Neural progenitor cell (in vitro differentiated cells): ENCODE measurements at regions not wholly inside any gene's neighbourhood (a gene's known extent, or its start where the extent isn't known, plus 50 kb on each side); places are given as distances from the start of the nearest gene placed in this dataset.

Experiments
- DNase-seq: peaks from one replicate; pipeline ENCODE4 v3.0.0-alpha.2; 2016; ENCODE audit warnings: low spot score
- H2AFZ ChIP-seq: fragments of 200-600 bp; sonication (generic); replicated peaks from 2 replicates; pipeline ENCODE4 v1.6.1; 2016; ENCODE audit warnings: antibody characterized with exemption
- H3F3A ChIP-seq: fragments of 200-600 bp; sonication (generic); 2 replicates; pipeline ENCODE4 v1.6.1; 2016; ENCODE audit warnings: antibody characterized with exemption, low read depth
- H3K27ac ChIP-seq: fragments of 200-600 bp; sonication (generic); 2 replicates; pipeline ENCODE4 v1.5.1; 2016; ENCODE audit warnings: mild to moderate bottlenecking
- H3K27me3 ChIP-seq: fragments of 200-600 bp; sonication (generic); 2 replicates; pipeline ENCODE4 v1.6.1; 2016; ENCODE audit warnings: mild to moderate bottlenecking, moderate library complexity
- H3K36me3 ChIP-seq: fragments of 200-600 bp; sonication (generic); 2 replicates; pipeline ENCODE4 v1.5.1; 2016
- H3K4me1 ChIP-seq: fragments of 200-600 bp; sonication (generic); 2 replicates; pipeline ENCODE4 v1.6.1; 2016; ENCODE audit warnings: mixed run types
- H3K4me2 ChIP-seq: fragments of 200-600 bp; sonication (generic); 2 replicates; pipeline ENCODE4 v1.6.1; 2016
- H3K4me3 ChIP-seq: fragments of 200-600 bp; sonication (generic); 2 replicates; pipeline ENCODE4 v1.5.1; 2016
- H3K79me2 ChIP-seq: fragments of 200-600 bp; sonication (generic); 2 replicates; pipeline ENCODE4 v1.6.1; 2016; ENCODE audit warnings: low read depth
- H3K9ac ChIP-seq: fragments of 200-600 bp; sonication (generic); 2 replicates; pipeline ENCODE4 v1.6.1; 2016
- H3K9me3 ChIP-seq: fragments of 200-600 bp; sonication (generic); 2 replicates; pipeline ENCODE4 v1.5.1; 2016; ENCODE audit warnings: low read depth
- H4K20me1 ChIP-seq: fragments of 200-600 bp; sonication (generic); 2 replicates; pipeline ENCODE4 v1.6.1; 2016; ENCODE audit warnings: low read depth
- H3K27ac Mint-ChIP-seq: 3 replicates; pipeline ENCODE4 v1.8.0; 2021; ENCODE audit warnings: mixed read lengths
- H3K27me3 Mint-ChIP-seq: 2 replicates; pipeline ENCODE4 v1.8.0; 2022; ENCODE audit warnings: low read depth, mild to moderate bottlenecking, inconsistent platforms, moderate library complexity, mixed read lengths; ENCODE audit not compliant: insufficient read depth
- H3K36me3 Mint-ChIP-seq: 3 replicates; pipeline ENCODE4 v1.8.0; 2021; ENCODE audit warnings: mixed read lengths
- H3K4me1 Mint-ChIP-seq: 3 replicates; pipeline ENCODE4 v1.8.0; 2021; ENCODE audit warnings: mixed read lengths
- H3K4me3 Mint-ChIP-seq: 3 replicates; pipeline ENCODE4 v1.8.0; 2021; ENCODE audit warnings: mild to moderate bottlenecking, moderate library complexity, mixed read lengths
- H3K9me3 Mint-ChIP-seq: 3 replicates; pipeline ENCODE4 v1.8.0; 2020; ENCODE audit warnings: mixed read lengths
- EZH2 ChIP-seq: fragments of 200-600 bp; sonication (generic); IDR thresholded peaks from 2 replicates; pipeline ENCODE4 v1.6.1; 2017; ENCODE audit warnings: antibody characterized with exemption, mild to moderate bottlenecking, moderate library complexity
- EZH2phosphoT487 ChIP-seq: fragments of 200-600 bp; sonication (generic); IDR thresholded peaks from 2 replicates; pipeline ENCODE4 v1.6.1; 2017; ENCODE audit warnings: antibody characterized with exemption
- TF ChIP-seq, protein P1 (sequence below): fragments of 200-600 bp; sonication (generic); IDR thresholded peaks from 2 replicates; pipeline ENCODE4 v1.5.1; 2017; ENCODE audit warnings: antibody characterized with exemption, mild to moderate bottlenecking

DNA sequence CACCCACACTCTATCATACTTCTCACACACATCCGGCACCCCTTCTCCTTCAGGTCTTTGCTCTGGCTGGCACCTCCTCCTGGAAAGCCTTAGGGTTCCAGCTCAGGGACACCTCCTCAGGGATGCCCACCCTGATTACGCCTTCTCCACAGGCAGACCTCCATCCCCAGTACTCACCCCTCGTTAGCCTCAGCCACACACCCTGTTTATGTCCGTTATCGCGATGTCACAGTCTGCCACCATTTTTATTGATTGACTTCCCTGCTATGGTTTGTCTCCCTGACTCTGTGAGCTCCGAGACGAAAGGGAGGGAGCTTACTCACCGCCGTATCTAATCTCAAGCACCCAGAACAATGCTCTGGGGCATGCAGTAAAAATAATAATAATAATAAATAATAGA is 191.7 kb upstream of the LHX5 start:
- Mint-ChIP-seq H3K27ac (peak overlapping the region; percentile 85), H3K4me3 (peak overlapping the region; percentile 63), H3K27me3 (peaks cover 25% of the 10 kb centered on the region), H3K9me3 (peaks cover 3% of the 10 kb centered on the region), H3K36me3 (peaks cover 2% of the 10 kb centered on the region), H3K4me1 (peaks cover 81% of the 10 kb centered on the region)
- peak overlapping the region; percentile 65 for H3K4me2 ChIP-seq
- no peak for TF ChIP-seq EZH2phosphoT487
- TF ChIP-seq, protein P1, sequence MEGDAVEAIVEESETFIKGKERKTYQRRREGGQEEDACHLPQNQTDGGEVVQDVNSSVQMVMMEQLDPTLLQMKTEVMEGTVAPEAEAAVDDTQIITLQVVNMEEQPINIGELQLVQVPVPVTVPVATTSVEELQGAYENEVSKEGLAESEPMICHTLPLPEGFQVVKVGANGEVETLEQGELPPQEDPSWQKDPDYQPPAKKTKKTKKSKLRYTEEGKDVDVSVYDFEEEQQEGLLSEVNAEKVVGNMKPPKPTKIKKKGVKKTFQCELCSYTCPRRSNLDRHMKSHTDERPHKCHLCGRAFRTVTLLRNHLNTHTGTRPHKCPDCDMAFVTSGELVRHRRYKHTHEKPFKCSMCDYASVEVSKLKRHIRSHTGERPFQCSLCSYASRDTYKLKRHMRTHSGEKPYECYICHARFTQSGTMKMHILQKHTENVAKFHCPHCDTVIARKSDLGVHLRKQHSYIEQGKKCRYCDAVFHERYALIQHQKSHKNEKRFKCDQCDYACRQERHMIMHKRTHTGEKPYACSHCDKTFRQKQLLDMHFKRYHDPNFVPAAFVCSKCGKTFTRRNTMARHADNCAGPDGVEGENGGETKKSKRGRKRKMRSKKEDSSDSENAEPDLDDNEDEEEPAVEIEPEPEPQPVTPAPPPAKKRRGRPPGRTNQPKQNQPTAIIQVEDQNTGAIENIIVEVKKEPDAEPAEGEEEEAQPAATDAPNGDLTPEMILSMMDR: no peak
- TF ChIP-seq EZH2: no peak
- H3K27me3 ChIP-seq: no peaks in the 10 kb centered on the region
- no peak for DNase-seq
- no peak overlapping the region for H3K9ac ChIP-seq
- peaks cover 79% of the 10 kb centered on the region for H3K4me1 ChIP-seq
- H3K9me3 ChIP-seq: no peaks in the 10 kb centered on the region
- no peak overlapping the region for H2AFZ ChIP-seq
- H3K27ac ChIP-seq: peak overlapping the region; percentile 80
- H3K4me3 ChIP-seq: no peak overlapping the region
- H3F3A ChIP-seq: peaks cover 73% of the 10 kb centered on the region
- no peaks in the 10 kb centered on the region for H3K79me2 ChIP-seq
- H4K20me1 ChIP-seq: no peaks in the 10 kb centered on the region
- H3K36me3 ChIP-seq: no peaks in the 10 kb centered on the region

DNA sequence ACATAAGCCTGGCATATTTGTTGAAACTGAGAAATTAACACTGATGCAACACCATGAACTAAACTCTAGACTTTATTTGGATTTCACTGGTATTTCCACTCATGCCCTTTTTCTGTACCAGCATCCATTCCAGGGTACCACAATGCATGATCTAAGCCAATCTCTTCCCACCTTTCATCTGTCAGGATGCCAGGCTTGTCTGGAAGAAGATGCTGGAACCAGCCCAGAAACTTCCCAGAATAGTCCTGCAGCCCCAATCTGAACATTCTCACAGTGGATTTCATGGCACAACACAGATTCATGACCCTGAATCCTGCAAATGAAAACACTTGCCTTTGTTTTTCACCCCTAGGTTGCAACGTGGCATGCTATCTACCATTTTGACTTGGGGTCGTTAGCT is 189.3 kb upstream of the LHX5 start:
- Mint-ChIP-seq H3K9me3 (peaks cover 9% of the 10 kb centered on the region), H3K36me3 (peaks cover 2% of the 10 kb centered on the region), H3K4me3 (no peak overlapping the region)

DNA sequence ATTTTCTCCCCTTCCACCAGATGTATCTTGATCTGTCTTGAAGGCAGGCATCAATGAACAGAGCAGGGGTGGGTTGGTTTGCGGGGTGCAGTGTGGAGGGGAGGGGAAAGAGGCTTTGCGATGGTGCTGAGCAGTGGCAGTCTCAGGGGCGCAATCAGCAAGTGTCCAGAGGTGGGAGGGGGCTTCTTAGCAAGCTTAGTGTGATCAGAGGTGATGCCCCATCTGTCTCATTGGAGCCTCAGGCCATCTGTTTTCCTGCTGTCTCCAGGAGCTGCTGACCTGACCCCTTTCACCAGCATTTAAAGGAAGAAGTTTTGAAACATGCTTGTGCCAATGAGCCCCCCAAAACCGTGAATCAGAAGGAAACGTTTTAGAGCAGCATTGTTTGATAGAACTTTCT is 187.7 kb upstream of the LHX5 start:
- H3K9me3 Mint-ChIP-seq: peaks cover 16% of the 10 kb centered on the region
- Histone ChIP-seq H3K27ac (no peak overlapping the region), H3K9ac (no peak overlapping the region), H3K79me2 (no peaks in the 10 kb centered on the region), H3K4me3 (no peak overlapping the region), H3K36me3 (no peaks in the 10 kb centered on the region), H4K20me1 (no peaks in the 10 kb centered on the region), H3K27me3 (no peaks in the 10 kb centered on the region), H2AFZ (no peak overlapping the region), H3F3A (peaks cover 48% of the 10 kb centered on the region), H3K9me3 (no peaks in the 10 kb centered on the region), H3K4me1 (peaks cover 47% of the 10 kb centered on the region), H3K4me2 (no peak overlapping the region)
- TF ChIP-seq EZH2phosphoT487 (no peak), EZH2 (no peak)
- TF ChIP-seq, protein P1: no peak
- H3K4me1 Mint-ChIP-seq: peaks cover 44% of the 10 kb centered on the region
- H3K4me3 Mint-ChIP-seq: no peak overlapping the region
- no peak for DNase-seq
- peaks cover 30% of the 10 kb centered on the region for H3K27me3 Mint-ChIP-seq
- H3K27ac Mint-ChIP-seq: peak overlapping the region; percentile 49
- peaks cover 2% of the 10 kb centered on the region for H3K36me3 Mint-ChIP-seq

More for the DNA sequence above, 189.3 kb upstream of the LHX5 start:
- Mint-ChIP-seq H3K27me3 (peaks cover 22% of the 10 kb centered on the region), H3K27ac (no peak overlapping the region), H3K4me1 (peaks cover 59% of the 10 kb centered on the region)
- TF ChIP-seq EZH2phosphoT487: no peak
- TF ChIP-seq, protein P1: no peak
- no peak for TF ChIP-seq EZH2
- Histone ChIP-seq H3K27me3 (no peaks in the 10 kb centered on the region), H3K27ac (no peak overlapping the region), H3K36me3 (no peaks in the 10 kb centered on the region), H3K79me2 (no peaks in the 10 kb centered on the region), H3K9ac (no peak overlapping the region), H3F3A (peaks cover 63% of the 10 kb centered on the region), H3K9me3 (no peaks in the 10 kb centered on the region), H2AFZ (no peak overlapping the region), H3K4me3 (no peak overlapping the region), H3K4me2 (no peak overlapping the region), H3K4me1 (peaks cover 62% of the 10 kb centered on the region), H4K20me1 (no peaks in the 10 kb centered on the region)
- no peak for DNase-seq
